ENCODE measurements at regions not wholly inside any gene's neighbourhood (a gene's known extent, or its start where the extent isn't known, plus 50 kb on each side); places are given as distances from the start of the nearest gene placed in this dataset.
"Not testable (repeated sequence)": the region's sequence is repeated elsewhere in the genome, so short reads cannot be mapped to it uniquely, and the experiment has no call there.

GRCh38 chr4:164141755-164142375 is 612.1 kb upstream of the SMIM31 start:
- not testable (repeated sequence) for TF ChIP-seq CTCF (IDR thresholded peaks at IDR 0.05; ENCODE audit: low read length); EZH2 (optimal IDR thresholded peaks at IDR 0.05; ENCODE audit: low read depth, low read length)
